HG03095 (cell line): ENCODE measurements at regions not wholly inside any gene's neighbourhood (a gene's known extent, or its start where the extent isn't known, plus 50 kb on each side); places are given as distances from the start of the nearest gene placed in this dataset.

Source experiments
- ATAC-seq: cut with Tn5 transposase; IDR thresholded peaks from one replicate; pipeline ENCODE4 v1.9.1; 2021; ENCODE audit warnings: moderate library complexity; ENCODE audit not compliant: unreplicated experiment

DNA sequence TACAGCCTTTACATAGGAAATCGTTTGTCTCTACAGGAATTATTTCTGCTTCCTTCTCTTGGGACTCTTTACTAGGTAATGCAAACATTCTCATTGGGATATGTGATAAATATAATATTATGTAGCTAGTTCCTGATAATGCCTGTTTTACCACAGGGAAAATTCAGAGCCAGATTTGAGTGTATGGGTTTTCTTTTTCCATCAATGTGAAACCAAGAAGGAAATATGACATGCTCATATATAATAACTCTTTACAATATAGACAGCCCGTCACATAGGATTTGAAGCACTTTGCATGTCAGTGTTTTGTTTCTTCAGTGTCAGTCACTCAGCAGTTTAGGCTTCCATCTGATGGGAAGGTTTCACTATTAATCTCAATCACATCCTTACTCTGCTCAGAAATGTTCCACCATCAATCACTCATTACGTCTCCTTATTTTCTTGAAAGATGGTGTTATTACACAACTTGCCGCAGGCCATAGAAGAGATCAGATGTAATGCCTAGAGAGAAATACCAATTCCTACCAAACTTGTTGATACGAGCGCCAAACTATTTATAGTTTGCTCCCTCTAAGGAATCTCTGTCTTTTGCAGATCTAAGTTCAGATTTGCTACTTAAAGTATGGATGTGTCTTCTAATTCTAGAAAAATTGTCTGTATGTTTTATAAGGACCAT is 314.8 kb downstream of the DIPK2A start:
- no peak for ATAC-seq

DNA sequence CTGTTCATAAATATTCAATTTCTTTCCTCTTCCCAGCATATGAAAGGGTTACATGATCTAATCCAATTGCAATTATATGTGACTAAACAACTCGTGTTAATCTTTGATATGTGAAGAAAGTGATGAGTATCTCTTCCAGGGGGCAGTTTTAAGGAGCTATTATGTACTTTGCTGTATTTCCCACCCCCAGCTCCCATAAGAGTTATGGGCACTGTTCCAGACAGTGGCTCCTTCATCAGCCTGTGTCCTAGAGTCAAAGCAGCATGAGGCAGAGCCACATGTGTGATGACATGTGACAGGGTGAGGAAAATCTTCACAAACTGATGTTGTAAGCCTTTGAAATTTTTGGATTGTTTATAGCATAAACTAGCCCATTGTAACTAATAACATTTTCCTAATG is 315.4 kb downstream of the DIPK2A start:
- no peak for ATAC-seq

DNA sequence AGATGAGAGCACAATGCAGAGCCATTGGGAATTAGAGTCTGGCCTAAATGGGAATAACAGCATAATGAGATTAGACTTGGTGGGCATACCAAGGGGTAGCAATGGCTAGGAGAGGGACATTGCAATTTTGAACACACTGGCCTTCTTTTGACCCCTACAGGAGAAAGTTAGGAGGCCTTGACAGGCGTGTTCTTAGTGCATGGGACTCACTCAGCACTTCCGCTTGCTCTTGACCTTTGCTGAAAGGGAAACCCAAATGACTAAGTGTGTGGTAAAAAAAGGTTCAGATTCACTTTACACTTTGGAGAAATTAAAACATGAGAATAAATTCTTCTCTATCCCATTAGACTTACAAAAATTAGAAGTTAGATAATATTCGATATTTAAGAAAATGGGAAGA is 317.4 kb downstream of the DIPK2A start:
- no peak for ATAC-seq

DNA sequence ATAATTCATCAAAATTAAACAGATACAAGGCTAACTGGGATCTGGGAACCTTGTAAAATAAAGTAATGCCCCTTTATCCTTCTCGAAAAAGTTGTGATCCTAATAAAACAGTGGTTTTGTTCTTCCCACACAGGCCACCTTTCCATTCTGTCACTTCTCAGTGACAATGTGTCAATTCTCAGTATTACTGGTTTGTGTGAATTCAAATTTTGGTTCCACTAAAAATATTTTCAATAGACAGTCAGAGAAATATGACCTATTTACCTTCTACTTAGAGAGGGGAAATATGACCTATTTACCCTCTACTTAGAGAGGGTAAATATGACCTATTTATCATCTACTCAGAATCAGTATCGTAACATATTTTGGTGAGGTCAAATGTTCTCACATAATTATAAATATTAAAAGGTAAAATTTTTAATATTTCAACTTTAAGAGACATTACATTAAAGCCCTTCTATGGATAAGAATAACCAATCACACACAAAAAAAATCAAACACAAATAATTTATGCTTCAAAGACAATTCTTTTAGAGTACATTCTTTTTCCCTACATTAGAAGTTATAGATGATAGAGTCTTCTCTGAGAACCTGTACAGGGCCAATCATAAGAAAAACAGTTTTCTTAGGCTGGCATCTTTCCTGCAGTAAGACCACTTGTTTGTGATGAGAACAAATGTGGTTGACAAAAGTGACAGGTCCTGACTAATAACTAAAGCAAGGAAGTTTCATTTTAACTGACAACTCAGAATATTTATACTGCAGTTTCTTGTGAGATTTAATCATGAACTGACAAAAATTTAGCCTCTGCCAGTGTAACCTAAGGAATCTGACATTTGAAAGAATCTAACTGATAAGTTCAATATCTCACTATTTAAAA is 323.3 kb downstream of the DIPK2A start:
- ATAC-seq, result peak; percentile 78

DNA sequence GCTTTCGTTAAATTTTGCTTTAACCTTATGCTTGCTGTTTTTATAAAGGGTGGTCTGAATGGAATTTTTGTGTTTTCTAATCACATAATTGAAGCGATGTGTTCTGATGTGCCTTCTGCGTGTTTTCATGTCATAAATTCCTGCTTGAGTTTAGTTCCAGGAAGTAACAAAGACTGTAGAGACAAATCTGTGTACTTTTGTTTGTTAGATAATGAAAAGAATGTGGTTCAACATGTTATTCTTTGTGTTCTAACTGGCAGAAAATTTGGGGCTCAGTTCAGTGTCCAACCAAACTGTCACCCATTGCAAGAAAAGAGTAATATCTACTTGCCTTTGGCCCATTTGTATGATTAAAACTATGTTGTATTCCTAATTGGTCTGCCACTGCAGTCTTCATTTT is 324.0 kb downstream of the DIPK2A start:
- no peak for ATAC-seq

DNA sequence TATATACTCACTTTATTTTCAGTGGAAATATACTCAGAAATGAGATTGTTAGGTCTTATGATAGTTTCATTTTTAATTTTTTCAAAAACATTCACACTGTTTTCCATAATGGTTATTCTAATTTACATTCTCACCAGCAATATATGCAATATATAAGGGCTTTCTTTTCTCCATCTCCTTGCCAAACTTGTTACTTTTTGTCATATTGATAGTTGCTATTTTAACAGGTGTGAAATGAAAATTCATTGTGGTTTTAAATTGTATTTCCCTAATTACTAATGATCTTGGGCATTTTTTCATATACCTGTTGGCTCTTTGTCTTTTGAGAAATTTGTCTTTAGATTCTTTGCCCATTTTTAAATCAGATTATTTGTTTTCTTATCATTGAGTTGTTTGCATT is 325.2 kb downstream of the DIPK2A start:
- no peak for ATAC-seq

DNA sequence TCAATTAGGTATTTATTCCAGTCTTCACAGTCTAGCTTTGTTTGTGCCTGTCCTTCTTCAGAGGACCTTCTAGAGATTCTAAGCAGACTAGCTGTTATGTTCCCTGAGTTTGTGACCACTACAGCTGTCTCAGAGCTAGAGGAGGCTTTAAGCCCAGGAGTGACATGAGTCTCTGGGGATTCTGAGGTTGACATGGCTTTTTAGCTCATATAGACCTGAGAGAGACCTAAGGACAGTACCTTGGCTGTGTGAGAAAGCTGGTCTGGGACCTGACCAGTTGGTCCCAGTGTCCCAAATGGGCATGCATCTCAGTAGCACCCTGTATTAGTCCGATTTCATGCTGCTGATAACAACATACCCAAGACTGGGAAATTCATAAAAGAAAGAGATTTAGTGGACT is 330.2 kb downstream of the DIPK2A start:
- no peak for ATAC-seq

DNA sequence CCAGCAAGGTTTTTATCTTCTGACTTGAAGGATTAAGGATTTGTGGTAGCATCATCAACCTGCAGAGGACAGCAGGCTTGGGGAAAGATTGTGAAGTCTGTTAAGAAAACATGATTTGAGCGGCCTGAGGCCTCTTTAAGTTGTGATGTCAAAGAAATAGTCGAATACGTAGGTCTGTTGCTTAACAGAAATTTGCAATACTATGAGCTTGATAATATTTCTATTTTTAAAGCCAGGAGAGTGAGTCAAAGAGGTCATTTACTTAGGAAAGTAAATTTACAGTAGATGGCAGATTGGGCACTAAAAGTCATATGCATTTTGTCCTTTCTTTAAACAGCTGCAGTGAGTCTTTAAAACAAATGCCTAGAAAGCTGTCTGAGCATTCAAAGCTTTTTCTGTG is 336.3 kb downstream of the DIPK2A start:
- ATAC-seq, result no peak

DNA sequence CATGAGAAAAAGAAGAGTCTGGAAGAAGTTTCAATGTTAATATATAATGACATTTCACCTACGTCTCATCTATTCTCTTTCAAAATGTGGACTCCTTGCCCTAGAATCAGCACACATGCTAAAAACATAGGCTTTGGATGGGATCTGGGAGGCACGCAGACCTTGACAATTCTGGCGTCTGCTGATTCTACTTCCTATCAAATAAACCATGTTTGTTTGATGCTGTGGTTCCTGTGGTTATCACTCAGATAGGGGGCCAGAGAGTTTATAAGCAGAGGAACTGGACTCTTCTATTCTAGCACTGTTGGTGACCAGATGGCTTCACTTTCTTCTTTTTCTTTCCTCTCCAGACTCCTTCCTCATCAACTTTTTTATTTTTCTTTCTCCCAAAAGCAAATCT is 336.8 kb downstream of the DIPK2A start:
- no peak for ATAC-seq

DNA sequence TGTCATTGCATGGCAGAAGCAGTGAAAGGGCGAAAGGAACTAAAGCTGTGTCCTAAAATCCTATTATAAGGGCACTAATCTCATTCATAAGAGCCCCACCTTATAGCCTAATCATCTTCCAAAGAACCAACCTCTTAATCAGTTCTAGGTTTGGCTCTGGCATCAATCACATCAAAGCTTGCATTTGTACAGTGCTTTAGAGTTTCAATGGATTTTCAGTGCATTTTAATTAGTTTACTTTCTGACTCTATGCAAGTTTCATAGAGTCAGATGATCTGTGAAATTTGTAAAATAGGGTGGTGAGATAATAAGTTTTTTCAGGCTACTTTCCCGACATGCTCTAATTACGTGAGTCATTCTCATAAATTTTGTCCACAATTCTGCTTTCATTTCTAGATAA is 341.1 kb downstream of the DIPK2A start:
- ATAC-seq, result no peak

DNA sequence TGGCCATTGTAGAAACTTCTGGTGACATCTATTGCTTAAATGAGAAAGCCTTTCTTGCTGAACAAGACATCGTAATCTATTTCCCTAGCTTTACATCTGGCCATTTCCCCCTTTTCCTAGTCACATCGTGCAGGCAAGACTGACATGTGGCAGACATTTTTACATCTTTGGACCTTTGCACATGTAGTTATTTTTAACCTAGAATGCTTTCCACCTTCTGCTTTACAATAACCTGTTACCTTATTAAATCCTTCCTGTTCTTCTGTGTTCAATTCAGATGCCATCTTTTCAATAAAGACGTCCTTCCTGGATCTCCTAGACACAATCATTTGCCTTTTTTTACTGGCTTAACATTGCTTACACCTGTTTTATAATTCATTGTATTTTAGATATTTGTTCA is 343.3 kb downstream of the DIPK2A start:
- ATAC-seq, result no peak

DNA sequence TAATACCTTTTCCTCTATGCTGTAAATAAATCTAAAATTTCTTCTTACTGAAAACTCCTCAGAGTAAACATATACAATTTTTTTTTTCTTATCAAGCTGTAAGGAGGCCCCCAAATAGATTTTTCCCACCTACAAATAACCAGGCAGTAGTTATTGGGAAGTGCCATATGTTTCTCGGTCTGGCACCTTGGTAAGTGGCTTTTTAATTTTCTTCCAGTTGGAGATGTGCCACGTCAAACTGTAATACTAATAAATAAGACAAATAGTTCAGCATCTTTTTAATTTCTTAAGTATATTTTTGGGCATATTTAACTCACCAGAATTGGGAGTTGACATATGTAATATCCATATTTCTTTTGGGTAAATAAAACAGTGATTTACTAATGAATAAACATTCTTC is 346.3 kb downstream of the DIPK2A start:
- no peak for ATAC-seq

DNA sequence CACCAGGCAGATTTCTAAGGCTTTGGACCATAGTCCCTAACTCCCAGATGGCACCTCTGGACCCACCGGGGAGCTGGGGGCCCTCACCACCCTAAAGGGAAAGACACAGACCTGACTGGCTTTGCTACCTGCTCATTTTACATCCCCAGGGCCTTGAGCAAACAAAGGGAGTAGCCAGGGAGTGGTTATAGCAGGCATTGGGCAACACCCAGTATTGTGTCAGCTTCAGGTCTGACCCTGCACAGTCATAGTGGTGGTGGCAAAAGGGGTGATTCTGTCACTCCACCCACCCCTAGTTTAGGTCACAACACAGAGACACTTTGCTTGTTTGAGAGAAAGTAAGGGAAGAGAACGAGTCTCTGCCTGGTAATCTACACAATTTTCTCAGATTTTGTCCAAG is 352.5 kb downstream of the DIPK2A start:
- no peak for ATAC-seq

DNA sequence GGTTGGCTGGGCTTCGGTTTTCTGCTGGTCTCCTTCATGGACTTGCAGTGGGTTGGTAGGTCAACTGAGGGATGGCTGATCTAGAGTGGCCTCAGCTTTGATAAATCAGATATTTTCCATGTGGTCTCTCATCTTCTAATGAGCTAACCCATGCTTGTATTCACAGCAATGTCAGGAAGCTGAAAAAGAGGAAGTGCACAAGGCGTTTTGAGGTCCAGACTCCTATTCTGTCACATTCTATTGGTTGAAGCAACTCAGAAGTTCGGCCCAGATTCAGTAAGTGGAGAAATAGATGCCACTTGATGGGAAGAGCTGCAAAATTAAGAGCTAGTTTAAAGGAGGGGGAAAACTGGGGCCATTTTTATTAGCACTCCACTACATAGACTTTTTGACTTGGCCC is 361.2 kb downstream of the DIPK2A start:
- ATAC-seq, result no peak

DNA sequence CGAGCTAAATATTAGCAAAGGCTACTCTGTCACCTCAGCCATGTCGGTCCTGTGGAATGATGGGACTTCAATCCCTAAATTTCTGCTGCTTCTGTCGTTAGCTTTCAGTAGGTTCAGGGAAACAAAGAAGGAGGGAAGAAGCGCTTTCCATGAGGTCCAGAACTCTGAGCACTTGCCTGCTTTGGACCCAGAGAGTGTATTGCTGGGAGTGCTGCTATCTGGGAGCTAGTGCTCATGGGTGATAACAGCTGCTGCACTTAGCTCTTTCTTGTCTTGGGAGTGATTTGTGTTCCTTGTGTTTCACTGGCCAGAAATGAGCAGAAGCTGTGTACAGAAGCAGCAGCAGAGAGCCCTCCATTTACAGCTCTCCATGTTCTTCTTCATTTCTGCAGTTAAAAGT is 369.8 kb downstream of the DIPK2A start:
- ATAC-seq, result no peak

DNA sequence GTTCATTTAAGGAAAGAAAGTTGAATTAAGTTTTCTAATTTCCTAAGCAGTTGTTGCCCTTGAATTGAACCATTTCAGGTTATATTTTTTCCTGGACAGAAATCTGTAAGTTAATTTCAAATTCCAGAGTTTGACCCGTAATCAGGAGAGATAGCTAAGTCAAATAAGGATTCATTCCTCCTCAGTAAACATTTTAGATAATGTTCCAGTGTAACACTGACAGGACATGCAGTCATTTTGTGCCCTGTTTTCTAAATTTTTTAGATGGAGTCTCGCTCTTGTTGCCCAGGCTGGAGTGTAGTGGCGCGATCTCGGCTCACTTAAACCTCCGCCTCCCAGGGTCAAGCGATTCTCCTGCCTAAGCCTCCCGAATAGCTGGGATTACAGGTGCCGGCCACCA is 371.7 kb downstream of the DIPK2A start:
- ATAC-seq, result no peak

DNA sequence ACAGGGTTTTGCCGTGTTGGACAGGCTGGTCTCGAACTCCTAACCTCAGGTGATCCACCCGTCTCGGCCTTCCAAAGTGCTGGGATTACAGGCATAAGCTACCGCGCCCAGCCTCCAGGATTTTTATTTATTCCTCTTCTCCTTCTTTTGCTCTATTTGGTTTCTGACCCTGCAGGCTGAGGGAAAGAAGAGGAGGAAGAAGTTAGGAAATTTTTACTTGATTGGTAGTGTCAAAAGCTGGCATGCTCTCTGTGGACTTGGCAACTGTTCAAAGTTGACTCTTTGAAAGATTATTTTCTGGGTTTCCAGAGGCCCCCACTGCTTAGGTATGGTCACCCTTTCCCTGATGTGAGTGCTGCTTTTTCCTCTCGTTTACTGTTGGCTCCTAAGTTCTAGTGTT is 372.2 kb downstream of the DIPK2A start:
- ATAC-seq, result no peak

DNA sequence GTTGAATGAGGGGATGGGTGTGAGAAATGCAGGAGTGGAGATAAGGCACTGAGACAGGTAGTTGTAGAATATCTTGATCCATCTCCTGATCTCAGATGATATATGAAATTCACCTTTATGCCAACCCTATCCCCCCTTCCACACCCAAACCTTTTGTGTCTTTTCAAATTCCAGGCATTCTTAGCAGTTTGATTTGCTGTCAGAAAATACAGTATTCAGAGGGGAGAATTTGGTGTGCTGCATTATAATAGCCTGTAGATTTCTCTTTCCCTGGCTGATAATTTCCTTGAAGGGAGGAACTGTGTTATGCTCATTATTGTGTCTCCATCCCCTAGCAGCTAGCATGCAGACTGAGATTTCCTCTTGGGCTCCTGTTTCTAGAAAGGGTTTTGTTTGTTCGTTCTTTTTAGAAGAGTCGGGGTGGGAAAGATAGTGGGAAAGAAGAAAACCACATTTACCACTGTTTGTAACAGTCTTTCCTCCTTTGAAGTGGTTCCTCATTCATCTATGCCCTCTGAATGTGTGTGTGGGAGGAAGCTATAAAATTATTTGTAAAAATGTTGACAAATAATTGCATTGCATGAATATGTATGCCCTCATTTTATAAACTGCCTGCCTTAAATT is 373.4 kb downstream of the DIPK2A start:
- no peak for ATAC-seq

DNA sequence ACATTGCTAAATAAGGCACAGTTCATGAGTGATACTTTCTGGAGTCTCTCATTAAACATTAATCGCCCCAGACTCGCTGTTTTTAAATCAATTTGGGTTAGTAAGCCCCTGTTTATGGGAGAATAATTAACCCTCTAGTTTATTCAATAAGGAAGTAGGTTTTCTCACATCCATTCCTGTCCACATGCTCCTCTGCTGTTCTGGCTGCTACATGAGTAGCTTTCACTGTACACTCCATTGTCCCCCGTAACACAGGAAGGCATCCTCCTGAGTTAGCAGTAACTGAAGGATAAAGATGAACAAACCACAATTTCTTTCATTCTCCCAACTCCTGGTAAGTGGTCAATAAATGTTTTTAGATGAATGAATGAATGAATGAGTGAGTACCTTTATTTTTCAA is 378.5 kb downstream of the DIPK2A start:
- no peak for ATAC-seq

DNA sequence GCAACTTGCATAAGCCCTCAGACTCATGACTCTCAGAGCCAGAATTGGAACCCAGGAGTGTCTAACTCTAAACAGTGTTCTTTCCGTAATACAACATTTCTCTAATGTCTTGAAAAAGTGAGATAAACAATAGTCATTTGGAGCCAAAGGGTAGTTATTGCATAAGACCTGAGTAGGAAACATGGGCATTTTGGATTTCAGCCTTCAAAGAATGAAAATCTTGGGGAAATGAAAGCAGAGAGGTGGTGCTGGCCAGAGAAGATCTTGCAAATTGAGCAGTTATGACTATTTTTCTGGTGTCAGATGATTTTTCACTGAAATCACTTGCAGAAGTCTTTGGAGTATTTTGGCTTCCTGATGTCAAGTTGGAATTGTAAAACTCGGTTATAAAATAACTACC is 379.4 kb downstream of the DIPK2A start:
- no peak for ATAC-seq

DNA sequence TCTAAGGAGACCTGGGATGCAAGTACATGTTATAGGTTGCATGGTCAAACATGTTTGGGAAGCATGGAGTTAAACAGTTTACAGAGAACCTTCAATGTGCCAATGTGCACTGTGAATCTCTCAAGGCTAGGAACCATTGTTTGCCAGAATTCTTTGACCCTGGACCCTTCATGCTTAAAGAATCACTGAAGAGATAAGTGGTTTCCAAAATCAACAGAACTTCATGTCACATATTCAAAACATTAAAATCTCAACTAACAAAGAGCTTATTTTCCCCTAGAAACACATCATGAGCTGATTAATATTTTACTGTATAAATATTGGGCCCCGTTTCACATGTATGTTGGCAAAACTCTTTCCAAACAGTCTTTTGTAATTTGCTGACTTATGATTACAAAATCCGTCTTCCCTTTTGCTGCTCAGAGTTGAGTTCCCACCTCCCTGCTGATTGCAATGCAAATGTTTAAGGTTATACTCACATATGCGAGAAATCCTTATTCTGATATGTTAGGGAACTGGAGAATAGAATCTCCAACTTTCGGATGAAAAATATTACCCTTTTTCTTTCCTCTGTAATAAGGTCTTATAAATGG is 380.2 kb downstream of the DIPK2A start:
- ATAC-seq, result no peak

DNA sequence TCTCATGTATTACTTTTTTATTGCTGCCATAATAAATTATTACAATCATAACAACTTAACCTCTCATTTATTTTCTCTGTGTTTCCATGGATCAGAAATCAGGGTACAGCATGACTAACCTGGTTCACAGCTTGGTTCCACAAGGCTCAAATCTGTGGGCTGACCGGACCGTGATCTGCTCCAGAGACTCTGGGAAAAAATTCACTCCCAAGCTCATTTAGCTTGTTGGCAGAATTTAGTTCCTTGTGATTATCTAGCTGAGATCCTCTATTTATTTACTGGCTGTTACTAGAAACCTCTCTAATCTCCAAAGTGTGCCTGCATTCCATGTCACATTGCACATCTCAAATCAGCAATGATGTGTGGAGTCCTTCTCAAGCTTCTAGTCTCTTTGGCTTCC is 386.6 kb downstream of the DIPK2A start:
- ATAC-seq, result no peak
